PFSK-1 (cell line): ENCODE measurements at regions not wholly inside any gene's neighbourhood (a gene's known extent, or its start where the extent isn't known, plus 50 kb on each side); places are given as distances from the start of the nearest gene placed in this dataset.

ENCODE experiments used
- FOXP2 ChIP-seq: optimal IDR thresholded peaks from 2 replicates; pipeline ENCODE3; 2011; ENCODE audit warnings: borderline replicate concordance, control low read depth, inconsistent platforms; ENCODE audit not compliant: insufficient read depth; ENCODE audit errors: extremely low read length, extremely low read depth
- POLR2AphosphoS5 ChIP-seq: IDR thresholded peaks from 2 replicates; pipeline ENCODE4 v1.6.1; 2012; ENCODE audit warnings: low read depth, mild to moderate bottlenecking, control low read depth, low read length, moderate library complexity
- SIN3A ChIP-seq: IDR thresholded peaks from 2 replicates; pipeline ENCODE4 v1.6.1; 2012; ENCODE audit warnings: mild to moderate bottlenecking, low read length, moderate library complexity, borderline replicate concordance; ENCODE audit not compliant: insufficient read depth
- TAF1 ChIP-seq: IDR thresholded peaks from 2 replicates; pipeline ENCODE4 v1.6.1; 2012; ENCODE audit warnings: low read length, control low read depth, borderline replicate concordance; ENCODE audit not compliant: insufficient read depth
- TF ChIP-seq, protein P1 (sequence below), 2 experiments: IDR thresholded peaks; 2 replicates each; pipeline versions ENCODE4 v1.6.1 to v1.8.0; 2011 to 2012; ENCODE audit warnings: low read depth in 2 of 2, low read length in 2 of 2, control low read depth in 1 of 2, inconsistent platforms in 1 of 2, mild to moderate bottlenecking in 1 of 2, moderate library complexity in 1 of 2; ENCODE audit not compliant: insufficient read depth in 1 of 2

DNA sequence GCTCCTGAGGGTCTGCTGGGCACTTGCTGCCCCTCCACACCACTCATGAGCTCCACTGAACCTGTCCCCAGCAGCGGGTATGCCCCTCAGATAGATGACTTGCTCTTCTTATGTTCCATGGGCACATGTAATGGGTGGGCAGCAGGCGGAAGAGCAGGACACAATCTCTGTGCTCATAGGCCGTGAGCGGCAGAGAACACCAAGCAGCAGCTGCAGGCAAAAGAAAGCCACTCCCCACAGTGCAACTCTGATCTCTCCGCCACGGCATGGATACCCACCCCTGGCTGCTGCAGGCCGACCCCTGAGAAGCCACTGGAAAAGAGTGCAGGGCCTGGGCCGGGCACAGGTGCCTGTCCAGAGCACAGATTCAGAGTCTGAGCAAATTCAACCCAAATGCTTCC lies 135.2 kb upstream of the RUNX3 start:
- TF ChIP-seq, protein P1, sequence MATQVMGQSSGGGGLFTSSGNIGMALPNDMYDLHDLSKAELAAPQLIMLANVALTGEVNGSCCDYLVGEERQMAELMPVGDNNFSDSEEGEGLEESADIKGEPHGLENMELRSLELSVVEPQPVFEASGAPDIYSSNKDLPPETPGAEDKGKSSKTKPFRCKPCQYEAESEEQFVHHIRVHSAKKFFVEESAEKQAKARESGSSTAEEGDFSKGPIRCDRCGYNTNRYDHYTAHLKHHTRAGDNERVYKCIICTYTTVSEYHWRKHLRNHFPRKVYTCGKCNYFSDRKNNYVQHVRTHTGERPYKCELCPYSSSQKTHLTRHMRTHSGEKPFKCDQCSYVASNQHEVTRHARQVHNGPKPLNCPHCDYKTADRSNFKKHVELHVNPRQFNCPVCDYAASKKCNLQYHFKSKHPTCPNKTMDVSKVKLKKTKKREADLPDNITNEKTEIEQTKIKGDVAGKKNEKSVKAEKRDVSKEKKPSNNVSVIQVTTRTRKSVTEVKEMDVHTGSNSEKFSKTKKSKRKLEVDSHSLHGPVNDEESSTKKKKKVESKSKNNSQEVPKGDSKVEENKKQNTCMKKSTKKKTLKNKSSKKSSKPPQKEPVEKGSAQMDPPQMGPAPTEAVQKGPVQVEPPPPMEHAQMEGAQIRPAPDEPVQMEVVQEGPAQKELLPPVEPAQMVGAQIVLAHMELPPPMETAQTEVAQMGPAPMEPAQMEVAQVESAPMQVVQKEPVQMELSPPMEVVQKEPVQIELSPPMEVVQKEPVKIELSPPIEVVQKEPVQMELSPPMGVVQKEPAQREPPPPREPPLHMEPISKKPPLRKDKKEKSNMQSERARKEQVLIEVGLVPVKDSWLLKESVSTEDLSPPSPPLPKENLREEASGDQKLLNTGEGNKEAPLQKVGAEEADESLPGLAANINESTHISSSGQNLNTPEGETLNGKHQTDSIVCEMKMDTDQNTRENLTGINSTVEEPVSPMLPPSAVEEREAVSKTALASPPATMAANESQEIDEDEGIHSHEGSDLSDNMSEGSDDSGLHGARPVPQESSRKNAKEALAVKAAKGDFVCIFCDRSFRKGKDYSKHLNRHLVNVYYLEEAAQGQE (IDR thresholded peaks at IDR 0.05; ENCODE audit: insufficient read depth in 1 of 2, low read depth in 2 of 2, low read length in 2 of 2) = no peak
- TF ChIP-seq POLR2AphosphoS5 (no peak), TAF1 (no peak), SIN3A (no peak), FOXP2 (no peak)

DNA sequence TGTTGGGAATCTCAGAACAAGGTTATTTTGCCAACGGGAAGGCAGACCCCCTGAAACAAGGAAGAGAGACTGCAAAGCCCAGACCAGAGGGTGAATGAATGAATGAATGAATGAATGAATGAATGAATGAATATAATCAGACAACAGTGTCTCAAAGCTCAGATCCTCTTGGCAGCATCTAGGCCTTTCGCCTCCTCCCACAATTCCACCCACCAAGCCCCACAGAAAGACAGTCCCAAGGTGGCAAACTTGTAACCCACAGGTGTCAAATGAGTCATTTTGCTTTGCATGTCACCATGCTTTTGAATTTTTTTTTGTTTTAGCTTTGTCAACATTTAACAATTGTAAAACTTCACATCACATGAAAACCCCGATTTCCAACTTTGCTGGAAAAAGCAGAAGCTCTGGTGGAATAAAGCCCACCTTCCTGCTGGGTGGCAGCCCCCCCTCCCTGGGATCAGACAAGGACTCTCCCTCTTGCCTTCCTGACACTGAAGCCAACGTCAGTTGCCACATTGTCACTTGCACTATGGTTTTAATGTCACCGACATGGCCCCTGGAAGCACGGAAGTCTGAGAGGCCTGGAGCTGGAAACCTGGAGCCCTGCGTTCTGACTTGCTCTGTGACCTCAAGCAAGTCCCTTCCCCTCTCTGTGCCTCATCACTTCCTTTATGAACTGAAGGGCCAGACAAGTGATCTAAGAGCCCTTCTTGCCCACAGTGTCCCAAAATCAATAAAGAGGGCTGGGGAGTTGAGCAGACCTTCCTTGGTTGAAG lies 134.6 kb upstream of the RUNX3 start:
- TF ChIP-seq POLR2AphosphoS5 = no peak
- TF ChIP-seq FOXP2 = no peak
- TF ChIP-seq SIN3A = no peak
- no peak for TF ChIP-seq TAF1
- TF ChIP-seq, protein P1 (IDR thresholded peaks at IDR 0.05; ENCODE audit: insufficient read depth in 1 of 2, low read depth in 2 of 2, low read length in 2 of 2) = no peak

DNA sequence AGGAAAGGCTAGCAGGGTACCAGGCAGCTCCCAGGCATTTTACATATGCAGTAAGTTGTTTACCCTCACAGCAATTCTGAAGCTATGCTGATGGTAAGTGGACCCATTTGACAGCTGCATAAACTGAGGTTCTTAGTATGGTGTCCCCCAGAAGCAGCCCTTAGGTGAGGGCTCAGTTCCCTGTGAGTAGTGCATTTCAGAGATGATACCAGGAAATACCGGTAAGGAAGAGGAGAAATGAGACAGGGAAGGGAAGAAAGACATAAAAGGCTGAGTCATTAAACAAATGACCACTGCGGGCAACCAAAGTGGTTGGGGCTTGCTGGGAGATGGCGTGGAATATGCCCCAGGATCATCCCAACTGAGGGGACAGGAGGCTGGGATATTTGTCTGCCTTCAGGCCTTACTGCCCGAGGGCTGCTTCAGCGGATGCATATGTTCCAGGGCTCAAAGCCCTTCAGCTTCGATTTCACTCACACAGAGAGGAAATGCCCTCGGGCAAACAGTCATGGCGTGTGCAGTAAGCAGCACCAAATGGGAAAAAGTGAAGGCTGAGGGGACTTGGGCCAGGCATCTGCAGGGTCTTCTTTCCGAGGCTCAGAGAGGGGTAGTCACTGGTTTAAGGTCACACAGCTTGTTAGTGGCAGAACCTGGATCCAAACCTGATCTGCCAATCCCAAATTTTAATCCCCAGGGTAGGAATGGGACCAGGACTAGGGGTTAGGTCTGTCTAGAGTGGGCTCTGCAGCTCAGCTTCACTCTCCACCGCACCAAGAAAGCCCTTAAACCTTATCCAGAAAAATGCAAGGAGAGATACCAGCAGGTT lies 133.7 kb upstream of the RUNX3 start:
- no peak for TF ChIP-seq FOXP2
- TF ChIP-seq TAF1 = no peak
- TF ChIP-seq, protein P1 (IDR thresholded peaks at IDR 0.05; ENCODE audit: insufficient read depth in 1 of 2, low read depth in 2 of 2, low read length in 2 of 2) = no peak
- no peak for TF ChIP-seq POLR2AphosphoS5

DNA sequence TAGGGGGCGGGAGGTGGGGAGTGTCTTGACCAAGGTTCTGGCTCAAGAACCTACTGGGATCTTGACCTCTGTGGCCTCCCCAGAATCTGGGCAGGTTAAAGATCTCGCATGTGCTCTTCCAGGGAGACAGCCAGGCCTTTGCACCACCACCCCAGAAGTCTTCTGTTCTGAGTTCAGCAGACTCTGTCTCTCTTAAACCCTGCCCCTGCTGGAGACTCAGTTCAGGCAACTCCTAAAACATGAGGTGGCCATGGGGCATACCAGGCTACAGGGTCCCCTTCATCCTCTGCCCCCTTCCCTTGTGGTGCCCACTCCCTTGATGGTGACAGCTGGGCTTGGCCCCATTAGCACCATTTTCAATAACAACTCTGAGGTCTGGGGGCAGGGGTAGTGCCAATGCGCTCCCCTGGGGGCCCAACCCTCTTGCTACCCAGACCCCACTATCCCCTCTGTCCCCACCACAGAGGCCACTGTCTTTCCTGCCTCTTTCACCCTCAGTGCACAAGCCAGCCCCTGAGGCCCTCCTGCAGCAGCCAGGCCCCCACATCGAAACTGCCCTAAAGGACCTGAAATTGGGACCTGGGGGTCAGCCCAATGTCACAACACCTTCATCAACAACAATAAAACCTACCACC lies 132.7 kb upstream of the RUNX3 start:
- TF ChIP-seq TAF1 (no peak), SIN3A (no peak), POLR2AphosphoS5 (no peak)
- TF ChIP-seq, protein P1 (IDR thresholded peaks at IDR 0.05; ENCODE audit: insufficient read depth in 1 of 2, low read depth in 2 of 2, low read length in 2 of 2) = no peak
